ENCODE measurements at regions not wholly inside any gene's neighbourhood (a gene's known extent, or its start where the extent isn't known, plus 50 kb on each side); places are given as distances from the start of the nearest gene placed in this dataset.

DNA sequence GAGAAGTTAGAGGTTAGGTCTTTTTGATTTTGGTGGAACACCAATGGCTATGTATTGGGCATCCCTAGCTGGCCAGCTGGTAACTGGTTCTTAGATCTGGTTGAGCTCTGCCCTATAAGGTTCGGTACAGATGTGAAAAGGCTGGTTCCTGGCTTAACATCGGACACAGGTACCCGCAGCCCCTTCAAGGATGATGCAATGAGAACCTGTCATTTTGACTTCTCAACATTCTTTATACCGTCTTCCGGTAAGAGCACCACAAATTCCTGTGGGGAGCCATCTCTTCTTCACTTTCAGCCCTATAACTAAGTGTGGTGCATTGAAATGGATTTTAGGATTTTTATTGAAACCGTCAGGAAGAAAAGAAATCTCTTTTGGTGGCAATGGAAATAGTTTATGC is 222.8 kb downstream of the ADAMTS9 start:
- DNase-seq (ENCODE audit: low read depth), result no peak
- TF ChIP-seq, protein P1, sequence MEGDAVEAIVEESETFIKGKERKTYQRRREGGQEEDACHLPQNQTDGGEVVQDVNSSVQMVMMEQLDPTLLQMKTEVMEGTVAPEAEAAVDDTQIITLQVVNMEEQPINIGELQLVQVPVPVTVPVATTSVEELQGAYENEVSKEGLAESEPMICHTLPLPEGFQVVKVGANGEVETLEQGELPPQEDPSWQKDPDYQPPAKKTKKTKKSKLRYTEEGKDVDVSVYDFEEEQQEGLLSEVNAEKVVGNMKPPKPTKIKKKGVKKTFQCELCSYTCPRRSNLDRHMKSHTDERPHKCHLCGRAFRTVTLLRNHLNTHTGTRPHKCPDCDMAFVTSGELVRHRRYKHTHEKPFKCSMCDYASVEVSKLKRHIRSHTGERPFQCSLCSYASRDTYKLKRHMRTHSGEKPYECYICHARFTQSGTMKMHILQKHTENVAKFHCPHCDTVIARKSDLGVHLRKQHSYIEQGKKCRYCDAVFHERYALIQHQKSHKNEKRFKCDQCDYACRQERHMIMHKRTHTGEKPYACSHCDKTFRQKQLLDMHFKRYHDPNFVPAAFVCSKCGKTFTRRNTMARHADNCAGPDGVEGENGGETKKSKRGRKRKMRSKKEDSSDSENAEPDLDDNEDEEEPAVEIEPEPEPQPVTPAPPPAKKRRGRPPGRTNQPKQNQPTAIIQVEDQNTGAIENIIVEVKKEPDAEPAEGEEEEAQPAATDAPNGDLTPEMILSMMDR (conservative IDR thresholded peaks at IDR 0.05; ENCODE audit: low read depth, low read length), result no peak
- no peak overlapping the region for H3K4me3 ChIP-seq (ENCODE audit: low read depth, low read length)

DNA sequence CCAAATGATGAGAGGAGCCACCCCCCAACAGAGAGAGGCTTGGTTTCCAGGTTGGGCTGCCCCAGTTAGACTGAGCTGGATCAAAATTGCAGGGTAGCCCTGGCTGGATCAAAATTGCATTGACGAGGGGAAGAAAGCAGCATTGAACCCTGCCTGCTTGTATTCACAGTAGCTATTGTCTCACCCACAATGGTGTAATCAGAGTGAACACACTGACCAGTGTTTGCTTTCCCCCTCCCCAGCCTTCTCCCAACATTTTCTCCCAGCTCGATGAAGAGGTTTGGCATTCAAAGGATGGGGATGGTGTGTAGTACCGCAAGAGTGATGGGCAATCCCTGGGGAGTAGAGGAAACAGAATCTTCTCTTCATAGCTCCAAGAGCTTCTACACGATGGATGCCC is 223.8 kb downstream of the ADAMTS9 start:
- TF ChIP-seq, protein P1 (conservative IDR thresholded peaks at IDR 0.05; ENCODE audit: low read depth, low read length), result no peak
- DNase-seq (ENCODE audit: low read depth), result no peak
- no peak overlapping the region for H3K4me3 ChIP-seq (ENCODE audit: low read depth, low read length)

DNA sequence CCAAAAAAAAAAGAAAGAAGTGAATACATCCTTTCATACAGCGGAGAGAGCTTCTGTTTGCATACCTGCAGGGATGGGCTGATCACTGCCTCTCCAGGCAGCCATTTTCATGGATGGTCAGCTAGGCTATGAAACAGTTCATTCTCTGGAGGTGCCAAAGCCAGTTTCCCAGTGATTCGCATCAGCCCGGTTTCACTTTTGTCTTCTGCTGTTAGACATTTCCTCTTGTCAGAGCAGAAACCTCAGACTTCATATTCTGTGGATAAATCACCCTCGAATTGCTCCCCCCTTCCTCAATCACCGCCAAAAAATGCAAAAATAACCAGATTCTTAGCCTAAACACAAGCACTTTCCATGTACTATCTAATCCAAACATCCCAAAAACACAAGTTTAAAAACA is 225.6 kb downstream of the ADAMTS9 start:
- H3K4me3 ChIP-seq (ENCODE audit: low read depth, low read length), result peak overlapping the region; percentile 34
- peak; percentile 92 for DNase-seq (ENCODE audit: low read depth)
- TF ChIP-seq, protein P1 (conservative IDR thresholded peaks at IDR 0.05; ENCODE audit: low read depth, low read length), result no peak

DNA sequence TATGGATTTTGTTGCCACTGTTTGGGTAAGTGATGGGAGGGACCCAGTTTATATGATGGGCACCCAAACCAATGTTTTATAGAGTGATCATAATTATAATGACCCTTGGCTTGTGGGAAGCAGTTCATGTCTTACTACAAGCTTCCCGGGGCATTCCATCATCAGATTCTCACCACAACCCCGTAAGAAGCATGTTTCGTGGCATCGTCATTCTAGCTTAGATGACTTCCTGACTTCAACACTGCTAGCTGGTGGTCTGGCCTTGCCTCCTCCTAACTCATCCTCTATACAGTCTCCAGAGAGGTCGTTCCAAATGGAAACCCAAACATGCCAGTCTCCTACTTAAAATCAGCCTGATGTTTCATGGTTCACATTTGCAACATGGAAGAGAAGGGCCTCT is 226.9 kb downstream of the ADAMTS9 start:
- TF ChIP-seq, protein P1 (conservative IDR thresholded peaks at IDR 0.05; ENCODE audit: low read depth, low read length), result no peak
- peak; percentile 92 for DNase-seq (ENCODE audit: low read depth)
- no peak overlapping the region for H3K4me3 ChIP-seq (ENCODE audit: low read depth, low read length)

DNA sequence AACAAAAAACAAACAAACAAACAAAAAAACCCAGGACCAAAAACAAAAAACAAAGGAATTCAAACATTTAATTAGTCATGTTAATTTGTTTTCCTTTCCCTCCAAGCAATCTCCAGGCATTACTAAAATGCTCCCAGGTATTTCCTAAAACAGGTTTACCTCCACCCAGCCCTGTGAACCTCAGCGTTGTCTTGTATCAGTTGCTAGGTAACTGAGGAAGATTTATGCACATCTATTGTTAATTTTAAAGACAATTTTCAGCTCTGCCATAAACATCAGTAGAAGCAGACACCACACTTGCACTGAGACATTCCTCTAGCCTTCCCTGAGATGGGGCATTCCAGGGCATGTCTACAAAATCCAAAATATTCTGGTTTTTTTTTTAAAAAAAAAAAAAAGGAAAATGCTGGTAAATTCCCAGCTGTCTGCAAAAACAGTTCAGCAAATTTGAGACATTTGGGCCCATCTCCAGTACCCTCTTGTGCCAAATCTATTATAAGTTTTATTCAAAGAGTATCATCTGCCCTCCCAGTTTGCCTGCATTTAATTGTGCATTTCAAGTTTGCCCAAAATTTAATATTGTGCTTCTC is 227.6 kb downstream of the ADAMTS9 start:
- no peak overlapping the region for H3K4me3 ChIP-seq (ENCODE audit: low read depth, low read length)
- no peak for DNase-seq (ENCODE audit: low read depth)
- TF ChIP-seq, protein P1 (conservative IDR thresholded peaks at IDR 0.05; ENCODE audit: low read depth, low read length), result no peak

DNA sequence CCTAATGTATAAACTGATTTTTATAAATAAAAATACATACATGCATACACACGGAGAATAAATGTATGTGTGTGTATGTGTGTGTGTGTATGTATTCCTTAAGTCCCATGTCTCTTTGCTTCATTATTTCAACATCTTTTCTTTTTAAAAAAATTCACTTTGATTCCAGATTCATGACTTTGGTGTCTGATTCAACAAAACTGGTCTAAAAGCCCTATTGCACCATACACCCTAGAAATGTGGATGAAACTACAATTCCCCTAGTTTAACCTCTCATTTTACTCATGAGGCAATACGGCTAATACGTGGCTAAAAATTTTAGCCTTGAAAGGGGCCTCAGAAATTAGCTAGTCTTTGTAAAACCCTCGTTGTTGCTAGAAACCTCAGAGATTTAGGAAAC is 228.1 kb downstream of the ADAMTS9 start:
- TF ChIP-seq, protein P1 (conservative IDR thresholded peaks at IDR 0.05; ENCODE audit: low read depth, low read length), result no peak
- no peak overlapping the region for H3K4me3 ChIP-seq (ENCODE audit: low read depth, low read length)
- DNase-seq (ENCODE audit: low read depth), result peak; percentile 68

DNA sequence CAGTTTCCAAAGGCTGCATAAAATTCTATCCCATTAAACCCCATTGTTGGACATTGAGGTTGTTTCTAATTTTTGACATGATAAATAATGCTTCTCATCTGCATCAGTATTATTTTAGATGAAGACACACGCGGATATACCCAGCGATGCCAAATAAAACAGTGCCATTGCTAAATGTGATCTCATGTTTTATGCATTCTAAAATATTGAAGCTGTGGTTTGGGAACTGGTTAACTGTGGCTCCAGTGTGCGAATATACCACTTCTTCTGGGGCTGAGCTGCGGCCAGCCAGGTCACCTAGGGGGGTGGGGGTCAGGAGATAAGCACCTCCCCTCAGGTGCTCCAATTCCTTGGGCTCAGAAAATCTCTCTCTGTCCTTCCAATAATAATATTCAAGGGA is 230.0 kb downstream of the ADAMTS9 start:
- TF ChIP-seq, protein P1 (conservative IDR thresholded peaks at IDR 0.05; ENCODE audit: low read depth, low read length), result no peak
- DNase-seq (ENCODE audit: low read depth), result no peak
- no peak overlapping the region for H3K4me3 ChIP-seq (ENCODE audit: low read depth, low read length)
